Liver (tissue), 8 donors: ENCODE measurements at regions not wholly inside any gene's neighbourhood (a gene's known extent, or its start where the extent isn't known, plus 50 kb on each side); places are given as distances from the start of the nearest gene placed in this dataset.

Source experiments
- DNase-seq: peaks from one replicate; pipeline ENCODE4 v3.0.0-alpha.2; 2017; ENCODE audit warnings: low spot score
- H3K27ac ChIP-seq, 2 donors: one replicate each; pipeline ENCODE4 v1.7.0; 2013; ENCODE audit warnings: inconsistent platforms in 2 of 2, low read length in 2 of 2, control low read depth in 1 of 2, low read depth in 1 of 2, mild to moderate bottlenecking in 1 of 2
- H3K27me3 ChIP-seq, 4 donors: one replicate each; pipeline versions ENCODE4 v1.6.1 to v1.7.0; 2013; ENCODE audit warnings: low read length in 3 of 4, inconsistent platforms in 1 of 4, mild to moderate bottlenecking in 1 of 4, moderate library complexity in 1 of 4; ENCODE audit not compliant: control insufficient read depth in 4 of 4, insufficient read depth in 4 of 4
- H3K36me3 ChIP-seq, 4 donors: one replicate each; pipeline versions ENCODE4 v1.6.1 to v1.7.0; 2013; ENCODE audit warnings: low read length in 3 of 4, mild to moderate bottlenecking in 3 of 4, low read depth in 1 of 4, moderate library complexity in 1 of 4; ENCODE audit not compliant: control insufficient read depth in 4 of 4, insufficient read depth in 3 of 4
- H3K4me1 ChIP-seq, 4 donors: one replicate each; pipeline versions ENCODE4 v1.6.1 to v1.7.0; 2013; ENCODE audit warnings: low read length in 3 of 4, mild to moderate bottlenecking in 3 of 4, moderate library complexity in 1 of 4; ENCODE audit not compliant: control insufficient read depth in 4 of 4, insufficient read depth in 4 of 4
- H3K4me3 ChIP-seq, 3 donors: one replicate each; pipeline versions ENCODE4 v1.6.1 to v1.7.0; 2013; ENCODE audit warnings: low read length in 3 of 3, control low read depth in 1 of 3, low read depth in 1 of 3, mild to moderate bottlenecking in 1 of 3
- H3K9ac ChIP-seq, 2 donors: one replicate each; pipeline ENCODE4 v1.7.0; 2013; ENCODE audit warnings: low read length in 2 of 2, mild to moderate bottlenecking in 2 of 2, moderate library complexity in 2 of 2, control low read depth in 1 of 2, low read depth in 1 of 2
- H3K9me3 ChIP-seq, 4 donors: one replicate each; pipeline versions ENCODE4 v1.6.1 to v1.7.0; 2013; ENCODE audit warnings: low read length in 3 of 4; ENCODE audit not compliant: control insufficient read depth in 4 of 4
- ATF3 ChIP-seq: IDR thresholded peaks from 2 replicates; pipeline ENCODE4 v1.6.1; 2016; ENCODE audit warnings: antibody characterized with exemption
- CTCF ChIP-seq: fragments of 150-350 bp; IDR thresholded peaks from 2 replicates; pipeline ENCODE4 v1.5.1; 2017; ENCODE audit warnings: improper control_type of control experiment, low read depth, low read length; ENCODE audit not compliant: missing input control
- EGR1 ChIP-seq, 2 donors: IDR thresholded peaks; 2 replicates each; pipeline ENCODE4 v1.6.1; 2016 to 2018; ENCODE audit warnings: antibody characterized with exemption in 2 of 2, low read depth in 2 of 2
- FOXA1 ChIP-seq: IDR thresholded peaks from 2 replicates; pipeline ENCODE4 v1.6.1; 2016; ENCODE audit warnings: antibody characterized with exemption
- FOXA2 ChIP-seq: IDR thresholded peaks from 2 replicates; pipeline ENCODE4 v1.6.1; 2016; ENCODE audit warnings: antibody characterized with exemption
- GABPA ChIP-seq, 2 donors: IDR thresholded peaks in 1 of 2; conservative IDR thresholded peaks in 1 of 2; 2 replicates each; pipeline ENCODE4 v1.6.1; 2016; ENCODE audit warnings: antibody characterized with exemption in 2 of 2, mild to moderate bottlenecking in 1 of 2, moderate library complexity in 1 of 2
- HNF4A ChIP-seq, 2 donors: conservative IDR thresholded peaks; 2 replicates each; pipeline ENCODE4 v1.6.1; 2016; ENCODE audit warnings: antibody characterized with exemption in 2 of 2, mild to moderate bottlenecking in 2 of 2
- HNF4G ChIP-seq: IDR thresholded peaks from 2 replicates; pipeline ENCODE4 v1.6.1; 2016; ENCODE audit warnings: antibody characterized with exemption
- JUND ChIP-seq, 2 donors: IDR thresholded peaks; 2 replicates each; pipeline ENCODE4 v1.6.1; 2016; ENCODE audit warnings: antibody characterized with exemption in 2 of 2
- MAX ChIP-seq: IDR thresholded peaks from 2 replicates; pipeline ENCODE4 v1.6.1; 2016; ENCODE audit warnings: antibody characterized with exemption
- NR2F2 ChIP-seq: IDR thresholded peaks from 2 replicates; pipeline ENCODE4 v1.6.1; 2016; ENCODE audit warnings: antibody characterized with exemption
- RAD21 ChIP-seq, 2 donors: IDR thresholded peaks; 2 replicates each; pipeline ENCODE4 v1.6.1; 2016; ENCODE audit warnings: antibody characterized with exemption in 2 of 2, mild to moderate bottlenecking in 2 of 2
- REST ChIP-seq: IDR thresholded peaks from 2 replicates; pipeline ENCODE4 v1.6.1; 2016; ENCODE audit warnings: antibody characterized with exemption, mild to moderate bottlenecking
- RXRA ChIP-seq, 2 donors: IDR thresholded peaks; 2 replicates each; pipeline ENCODE4 v1.6.1; 2017 to 2018; ENCODE audit warnings: antibody characterized with exemption in 2 of 2, mild to moderate bottlenecking in 1 of 2
- SP1 ChIP-seq: IDR thresholded peaks from 2 replicates; pipeline ENCODE4 v1.6.1; 2018; ENCODE audit warnings: antibody characterized with exemption, mild to moderate bottlenecking
- TAF1 ChIP-seq: conservative IDR thresholded peaks from 2 replicates; pipeline ENCODE4 v1.6.1; 2016; ENCODE audit warnings: antibody characterized with exemption, mild to moderate bottlenecking
- YY1 ChIP-seq: IDR thresholded peaks from 2 replicates; pipeline ENCODE4 v1.6.1; 2016; ENCODE audit warnings: antibody characterized with exemption, mild to moderate bottlenecking
- ZBTB33 ChIP-seq: IDR thresholded peaks from 2 replicates; pipeline ENCODE4 v1.6.1; 2016; ENCODE audit warnings: antibody characterized with exemption
- WGBS: extraction: QIAGEN DNeasy Blood & Tissue Kit; methylation state at CpG from one replicate; pipeline ENCODE4 v1.1.7; 2013; 5-methylcytosine and 5-hydroxymethylcytosine counted together
- donor health status: healthy.
- donor health status: healthy.
- donor health status: healthy.
- donor health status: healthy.
- donor health status: healthy.

GRCh38 chr16:88298833-88299745 is 83.7 kb upstream of the ZNF469 start:
- WGBS = 66% methylated on average over 14 of the region's 14 CpGs
- H3K4me3 ChIP-seq = no peak overlapping the region
- no peak for TF ChIP-seq ATF3
- TF ChIP-seq HNF4A (conservative IDR thresholded peaks at IDR 0.05) = no peak
- TF ChIP-seq YY1 = no peak
- TF ChIP-seq HNF4G = no peak
- no peak for TF ChIP-seq JUND (IDR thresholded peaks at IDR 0.05)
- TF ChIP-seq RXRA (IDR thresholded peaks at IDR 0.05) = no peak
- TF ChIP-seq EGR1 (IDR thresholded peaks at IDR 0.05; ENCODE audit: low read depth in 2 of 2) = no peak
- no peak for TF ChIP-seq RAD21 (IDR thresholded peaks at IDR 0.05)
- TF ChIP-seq CTCF = no peak
- TF ChIP-seq NR2F2 = no peak
- no peak for TF ChIP-seq SP1
- no peak for TF ChIP-seq REST
- no peak for TF ChIP-seq FOXA1
- no peak for TF ChIP-seq MAX
- no peak for TF ChIP-seq FOXA2
- TF ChIP-seq TAF1 = no peak
- no peak for TF ChIP-seq GABPA (IDR thresholded peaks at IDR 0.05 in 1 of 2, conservative IDR thresholded peaks at IDR 0.05 in 1 of 2)
- no peak for TF ChIP-seq ZBTB33
- DNase-seq = no peak
- no peak overlapping the region for H3K9ac ChIP-seq
- H3K27ac ChIP-seq = no peak overlapping the region
- H3K4me1 ChIP-seq = no peaks in the 10 kb centered on the region
- H3K36me3 ChIP-seq = no peaks in the 10 kb centered on the region
- H3K27me3 ChIP-seq = no peaks in the 10 kb centered on the region
- no peaks in the 10 kb centered on the region for H3K9me3 ChIP-seq
